Thymus (tissue), 11 donors: ENCODE measurements at regions not wholly inside any gene's neighbourhood (a gene's known extent, or its start where the extent isn't known, plus 50 kb on each side); places are given as distances from the start of the nearest gene placed in this dataset.

Experiments used
- DNase-seq, 9 donors: peaks; one replicate each; pipeline ENCODE4 v3.0.0-alpha.2; 2013; ENCODE audit warnings: low spot score in 9 of 9, low read depth in 6 of 9, missing footprints in 1 of 9
- H3K27ac ChIP-seq, 2 donors: one replicate each; pipeline ENCODE4 v1.5.1; 2013; ENCODE audit warnings: control low read depth in 1 of 2, low read depth in 1 of 2, low read length in 1 of 2, mild to moderate bottlenecking in 1 of 2, moderate library complexity in 1 of 2
- H3K27me3 ChIP-seq, 2 donors: one replicate each; pipeline ENCODE4 v1.5.1; 2013; ENCODE audit warnings: low read length in 1 of 2; ENCODE audit not compliant: control insufficient read depth in 2 of 2, insufficient read depth in 1 of 2
- H3K36me3 ChIP-seq, 2 donors: one replicate each; pipeline ENCODE4 v1.5.1; 2013; ENCODE audit warnings: low read length in 1 of 2, mild to moderate bottlenecking in 1 of 2, moderate library complexity in 1 of 2; ENCODE audit not compliant: control insufficient read depth in 2 of 2, insufficient read depth in 2 of 2
- H3K4me1 ChIP-seq, 2 donors: one replicate each; pipeline ENCODE4 v1.5.1; 2013; ENCODE audit warnings: low read length in 2 of 2; ENCODE audit not compliant: control insufficient read depth in 2 of 2, insufficient read depth in 2 of 2
- H3K4me3 ChIP-seq, 2 donors: one replicate each; pipeline ENCODE4 v1.5.1; 2013; ENCODE audit warnings: low read length in 2 of 2, control low read depth in 1 of 2, mild to moderate bottlenecking in 1 of 2
- H3K9me3 ChIP-seq, 2 donors: one replicate each; pipeline ENCODE4 v1.5.1; 2013; ENCODE audit warnings: low read length in 1 of 2, mild to moderate bottlenecking in 1 of 2; ENCODE audit not compliant: control insufficient read depth in 2 of 2, insufficient read depth in 1 of 2
- WGBS: extraction: QIAGEN DNeasy Blood & Tissue Kit; methylation state at CpG from one replicate; pipeline ENCODE4 v1.1.7; 2013; 5-methylcytosine and 5-hydroxymethylcytosine counted together
- donor health status: healthy.

- H3K36me3 ChIP-seq: no peaks in the 10 kb centered on the region
- H3K27me3 ChIP-seq: no peaks in the 10 kb centered on the region
- H3K4me3 ChIP-seq: no peak overlapping the region
- H3K27ac ChIP-seq: no peak overlapping the region
- H3K4me1 ChIP-seq: no peaks in the 10 kb centered on the region
- WGBS: 95% methylated on average over 2 of the region's 2 CpGs
- no peaks in the 10 kb centered on the region for H3K9me3 ChIP-seq
- no peak for DNase-seq
Observed at GRCh38 chr1:69157046-69157756, 410.5 kb upstream of the LRRC7 start.

- H3K27ac ChIP-seq: no peak overlapping the region
- H3K9me3 ChIP-seq: no peaks in the 10 kb centered on the region
- no peak overlapping the region for H3K4me3 ChIP-seq
- no peaks in the 10 kb centered on the region for H3K4me1 ChIP-seq
- no peaks in the 10 kb centered on the region for H3K27me3 ChIP-seq
- H3K36me3 ChIP-seq: no peaks in the 10 kb centered on the region
- WGBS: 89% methylated on average over 2 of the region's 2 CpGs
- no peak for DNase-seq
Observed at GRCh38 chr1:69163241-69163640, 404.5 kb upstream of the LRRC7 start.

DNA sequence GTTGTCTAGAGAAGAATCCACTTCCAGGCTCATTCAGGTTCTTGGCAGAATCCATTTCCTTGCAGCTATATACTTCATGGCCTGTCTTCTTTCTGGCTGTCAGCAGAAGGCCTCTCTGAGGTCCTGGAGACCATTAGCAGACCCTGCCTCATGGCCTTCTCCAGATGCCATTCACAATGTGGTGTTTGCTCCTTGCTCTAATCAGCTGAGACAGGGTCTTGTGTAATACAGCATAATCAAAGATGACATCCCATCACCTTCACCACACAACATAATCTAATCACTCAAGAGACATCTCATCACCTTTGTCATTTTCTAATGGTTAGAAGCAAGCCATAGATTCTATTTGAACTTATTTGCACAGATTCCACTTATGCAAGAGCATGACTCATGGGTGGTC, 403.9 kb upstream of the LRRC7 start:
- DNase-seq: no peak
- no peaks in the 10 kb centered on the region for H3K36me3 ChIP-seq
- H3K27me3 ChIP-seq: no peaks in the 10 kb centered on the region
- H3K9me3 ChIP-seq: no peaks in the 10 kb centered on the region
- H3K27ac ChIP-seq: no peak overlapping the region
- H3K4me1 ChIP-seq: no peaks in the 10 kb centered on the region
- no peak overlapping the region for H3K4me3 ChIP-seq

DNA sequence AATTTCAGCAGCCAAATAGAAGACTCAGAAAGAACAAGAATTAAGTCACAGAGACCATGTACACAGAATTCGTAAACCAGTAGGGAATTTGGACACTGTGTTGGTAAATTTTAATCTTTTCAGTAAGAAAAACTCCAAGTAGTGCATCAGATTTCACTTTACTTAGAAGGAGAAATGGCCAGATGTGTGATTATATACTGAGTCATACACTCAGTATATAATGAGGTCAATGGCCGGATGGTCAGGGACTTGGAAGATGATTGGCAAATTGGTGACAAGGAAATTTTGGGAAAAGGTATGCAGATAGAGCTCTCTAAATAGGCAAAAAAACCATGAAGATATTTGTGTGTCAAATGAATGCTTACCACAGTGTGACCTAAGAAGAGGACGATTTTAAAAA, 399.8 kb upstream of the LRRC7 start:
- DNase-seq: no peak
- no peaks in the 10 kb centered on the region for H3K4me1 ChIP-seq
- WGBS: 93% methylated on average over 3 of the region's 3 CpGs
- no peaks in the 10 kb centered on the region for H3K36me3 ChIP-seq
- H3K9me3 ChIP-seq: peaks cover 0 to 7% of the 10 kb centered on the region in 2 donors
- no peaks in the 10 kb centered on the region for H3K27me3 ChIP-seq
- H3K4me3 ChIP-seq: no peak overlapping the region
- no peak overlapping the region for H3K27ac ChIP-seq

DNA sequence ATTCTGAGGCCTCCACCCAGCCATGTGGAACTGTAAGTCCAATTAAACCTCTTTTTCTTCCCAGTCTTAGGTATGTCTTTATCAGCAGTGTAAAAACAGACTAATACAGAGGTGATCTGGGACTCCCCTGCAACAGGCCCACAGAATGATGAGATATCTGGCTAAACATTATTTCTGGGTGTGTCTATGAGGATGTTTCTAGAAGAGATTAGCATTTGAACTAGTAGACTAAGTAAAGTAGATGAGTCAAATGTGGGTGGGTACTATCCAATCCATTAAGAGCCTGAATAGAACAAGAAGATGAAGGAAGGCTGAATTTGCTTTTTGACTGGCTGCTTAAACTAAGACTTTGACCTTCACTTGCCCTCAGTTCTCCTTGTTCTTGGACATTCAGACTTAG, 396.5 kb upstream of the LRRC7 start:
- H3K4me1 ChIP-seq: no peaks in the 10 kb centered on the region
- no peak overlapping the region for H3K27ac ChIP-seq
- no peak for DNase-seq
- no peaks in the 10 kb centered on the region for H3K27me3 ChIP-seq
- no peak overlapping the region for H3K4me3 ChIP-seq
- peaks cover 0 to 7% of the 10 kb centered on the region in 2 donors for H3K9me3 ChIP-seq
- no peaks in the 10 kb centered on the region for H3K36me3 ChIP-seq

DNA sequence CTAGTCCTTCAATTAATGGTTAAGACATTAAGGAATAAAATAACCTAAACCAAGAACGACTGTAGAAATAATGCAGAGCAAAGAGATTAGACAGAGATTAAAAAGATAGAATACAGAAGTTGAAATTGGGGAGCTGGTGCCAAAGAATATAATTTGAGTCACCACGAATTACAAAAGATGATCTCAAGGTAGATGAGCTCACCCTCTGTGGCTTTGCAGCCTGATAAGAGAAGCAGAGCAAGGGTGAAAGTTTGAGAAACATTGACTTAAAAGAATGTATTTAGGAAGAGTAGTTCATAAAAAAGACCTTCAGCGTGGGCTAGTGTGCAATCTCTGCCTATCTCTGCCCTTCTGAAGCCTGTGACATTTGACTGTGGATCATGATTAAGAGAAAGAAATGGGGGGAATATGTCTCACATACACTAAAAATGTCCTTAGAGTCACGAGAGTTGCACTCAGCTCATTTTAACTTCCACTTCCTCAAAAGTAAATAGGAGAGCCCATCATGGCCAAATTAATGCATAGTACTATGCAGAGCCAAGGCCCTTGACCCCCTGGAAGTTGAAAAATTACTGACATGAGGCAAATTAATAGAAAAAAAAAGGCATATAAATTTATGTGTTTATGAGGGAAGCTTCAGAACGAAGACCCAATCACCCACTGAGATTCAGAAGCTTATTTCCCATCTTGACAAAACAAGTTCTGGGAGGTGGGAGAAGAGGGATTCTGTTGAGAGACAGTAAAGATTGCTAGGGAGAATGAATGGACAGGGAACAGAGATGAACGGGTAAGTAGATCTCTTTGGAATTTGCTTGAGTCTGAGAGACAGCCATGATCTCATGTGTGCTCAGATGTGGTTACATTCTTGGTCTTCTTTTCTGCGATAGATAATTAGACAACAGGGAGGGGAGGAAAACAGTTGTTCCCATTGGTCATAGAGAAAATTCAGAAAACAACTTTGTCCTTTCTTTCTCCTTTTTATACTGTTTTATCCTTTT, 395.4 kb upstream of the LRRC7 start:
- 83% methylated on average over 7 of the region's 7 CpGs for WGBS
- DNase-seq: no peak

GRCh38 chr1:69175053-69175452, 392.7 kb upstream of the LRRC7 start:
- no peak for DNase-seq
- no peak overlapping the region for H3K27ac ChIP-seq
- H3K9me3 ChIP-seq: peaks cover 0 to 4% of the 10 kb centered on the region in 2 donors
- no peaks in the 10 kb centered on the region for H3K27me3 ChIP-seq
- H3K4me1 ChIP-seq: no peaks in the 10 kb centered on the region
- H3K36me3 ChIP-seq: no peaks in the 10 kb centered on the region
- H3K4me3 ChIP-seq: no peak overlapping the region

More for the DNA sequence above, 395.4 kb upstream of the LRRC7 start:
- Histone ChIP-seq H3K27me3 (no peaks in the 10 kb centered on the region), H3K4me1 (no peaks in the 10 kb centered on the region), H3K4me3 (no peak overlapping the region), H3K27ac (no peak overlapping the region), H3K9me3 (peaks cover 0 to 7% of the 10 kb centered on the region in 2 donors), H3K36me3 (no peaks in the 10 kb centered on the region)

DNA sequence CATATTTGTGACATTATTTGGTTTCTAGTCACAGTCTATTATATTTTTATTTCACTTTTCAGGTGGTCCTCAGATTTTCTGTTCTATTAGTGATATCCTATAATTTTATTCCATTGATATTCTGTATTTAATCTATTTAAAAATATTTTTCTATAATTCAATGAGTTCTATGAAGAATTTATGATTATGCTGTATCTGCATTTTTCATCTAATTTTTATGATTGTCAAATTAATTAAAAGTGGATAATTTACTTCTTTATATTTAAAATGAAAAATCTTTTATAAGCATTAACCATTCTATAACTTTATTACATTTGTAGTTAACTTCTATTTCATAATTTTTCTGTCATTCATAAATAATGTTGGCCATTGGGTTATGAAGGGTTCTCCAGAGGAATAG, 387.4 kb upstream of the LRRC7 start:
- Histone ChIP-seq H3K27ac (no peak overlapping the region), H3K9me3 (no peaks in the 10 kb centered on the region), H3K4me3 (no peak overlapping the region), H3K27me3 (no peaks in the 10 kb centered on the region), H3K4me1 (no peaks in the 10 kb centered on the region), H3K36me3 (no peaks in the 10 kb centered on the region)
- no peak for DNase-seq

- no peaks in the 10 kb centered on the region for H3K4me1 ChIP-seq
- H3K27me3 ChIP-seq: no peaks in the 10 kb centered on the region
- no peak overlapping the region for H3K27ac ChIP-seq
- no peaks in the 10 kb centered on the region for H3K36me3 ChIP-seq
- DNase-seq: no peak
- H3K4me3 ChIP-seq: no peak overlapping the region
- no peaks in the 10 kb centered on the region for H3K9me3 ChIP-seq
Observed at GRCh38 chr1:69185378-69185777, 382.3 kb upstream of the LRRC7 start.
